ENCODE measurements at regions not wholly inside any gene's neighbourhood (a gene's known extent, or its start where the extent isn't known, plus 50 kb on each side); places are given as distances from the start of the nearest gene placed in this dataset.

GRCh38 chr6:43946641-43947363 lies 176.8 kb downstream of the VEGFA start:
- no peak for DNase-seq

- DNase-seq, result no peak
Observed at GRCh38 chr6:43945768-43946080, 175.7 kb downstream of the VEGFA start.

GRCh38 chr6:43944908-43945767 lies 175.1 kb downstream of the VEGFA start:
- no peak for DNase-seq

DNA sequence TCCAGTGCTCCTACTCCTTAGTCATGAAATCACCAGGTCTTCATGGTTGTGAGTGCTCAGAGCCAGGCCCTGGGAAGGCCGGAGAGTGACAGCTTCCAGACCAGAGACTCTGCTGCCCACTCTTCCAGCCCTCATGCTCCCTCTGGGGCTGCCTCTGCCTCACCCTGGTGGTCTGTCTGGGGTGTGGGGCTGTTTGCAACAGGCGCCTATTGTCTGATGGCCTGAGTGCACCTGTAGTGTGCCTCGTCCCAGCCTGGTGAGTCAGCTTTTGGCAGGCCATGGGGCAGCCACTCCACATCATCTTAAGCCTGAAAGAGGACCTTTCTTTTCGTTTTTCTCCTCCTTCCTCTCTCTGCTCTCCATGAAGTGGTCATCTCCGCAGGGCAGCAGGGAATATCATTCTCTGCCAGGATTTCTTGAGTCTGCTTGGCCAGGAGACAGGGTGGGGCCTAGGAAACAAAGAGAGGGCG lies 173.8 kb downstream of the VEGFA start:
- no peak for DNase-seq

DNA sequence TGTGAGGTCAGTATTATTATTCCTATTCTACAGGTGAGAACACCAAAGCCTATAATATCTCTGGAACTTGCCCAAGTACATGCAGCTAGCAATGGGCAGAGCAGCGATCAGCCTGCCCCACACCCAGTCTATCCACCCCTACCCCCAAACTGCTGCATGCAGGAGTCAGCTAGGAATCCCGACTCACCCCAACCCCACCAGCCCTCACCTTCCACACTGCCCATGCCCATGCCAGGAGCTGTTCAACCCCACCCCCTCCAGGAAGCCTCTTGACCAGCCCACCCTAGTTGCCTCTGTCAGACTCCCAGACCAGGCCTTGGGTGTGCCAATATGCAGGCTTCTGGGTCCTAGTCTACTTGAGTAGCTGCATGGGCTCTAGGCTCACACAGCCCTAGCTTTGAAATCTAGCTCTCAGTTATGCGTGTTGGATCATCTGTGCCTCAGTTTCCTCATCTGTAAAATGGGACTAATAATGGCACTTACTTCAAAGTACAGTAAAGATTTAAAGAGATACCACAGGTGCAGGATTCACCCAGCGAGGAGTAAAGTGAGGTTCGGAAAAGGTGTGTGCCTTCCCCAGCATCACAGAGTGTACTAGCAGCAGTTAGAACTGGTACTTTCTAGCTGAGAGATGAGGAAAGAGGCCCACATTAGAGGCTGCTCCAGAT lies 173.2 kb downstream of the VEGFA start:
- DNase-seq, result no peak

DNA sequence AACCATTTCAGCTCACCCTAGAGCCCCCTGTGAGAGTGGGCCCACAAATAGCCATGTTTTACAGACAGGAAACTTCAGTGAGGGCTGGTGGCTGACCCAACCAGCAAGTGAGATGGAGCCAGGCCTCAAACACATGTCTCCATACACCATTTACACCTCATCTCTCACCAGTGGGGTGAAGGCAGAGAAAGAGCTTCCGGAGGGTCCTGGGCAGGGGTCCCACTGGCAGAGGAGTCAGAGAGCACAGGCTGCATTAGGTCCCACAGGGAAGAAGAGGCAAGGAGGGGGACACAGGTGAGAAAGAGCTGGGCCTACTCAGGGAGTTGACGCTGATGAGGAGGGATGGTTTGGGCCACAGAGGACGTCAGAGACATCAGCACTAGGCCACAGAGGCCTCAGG lies 172.6 kb downstream of the VEGFA start:
- DNase-seq, result no peak

DNA sequence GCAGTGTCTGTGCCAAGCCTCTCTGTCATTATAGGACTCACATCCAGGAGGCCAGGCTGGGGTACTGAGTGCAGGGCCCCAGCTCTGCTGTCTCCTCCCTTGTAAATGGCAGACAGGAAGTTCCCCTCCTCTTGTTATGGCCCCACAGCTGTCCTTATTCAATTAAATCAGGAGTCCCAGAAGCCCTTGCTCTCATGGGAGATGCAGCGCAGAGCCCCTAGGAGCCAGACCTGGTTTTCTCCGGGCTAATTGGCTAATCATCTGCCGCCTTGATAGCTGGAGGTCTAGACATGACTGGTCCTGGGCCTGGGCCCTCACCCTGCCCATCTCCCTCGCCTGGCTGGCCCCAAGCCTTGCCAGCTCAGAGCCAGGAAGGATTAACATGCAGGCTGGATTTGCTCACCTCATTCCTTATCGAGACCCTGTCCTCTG lies 172.0 kb downstream of the VEGFA start:
- no peak for DNase-seq

DNA sequence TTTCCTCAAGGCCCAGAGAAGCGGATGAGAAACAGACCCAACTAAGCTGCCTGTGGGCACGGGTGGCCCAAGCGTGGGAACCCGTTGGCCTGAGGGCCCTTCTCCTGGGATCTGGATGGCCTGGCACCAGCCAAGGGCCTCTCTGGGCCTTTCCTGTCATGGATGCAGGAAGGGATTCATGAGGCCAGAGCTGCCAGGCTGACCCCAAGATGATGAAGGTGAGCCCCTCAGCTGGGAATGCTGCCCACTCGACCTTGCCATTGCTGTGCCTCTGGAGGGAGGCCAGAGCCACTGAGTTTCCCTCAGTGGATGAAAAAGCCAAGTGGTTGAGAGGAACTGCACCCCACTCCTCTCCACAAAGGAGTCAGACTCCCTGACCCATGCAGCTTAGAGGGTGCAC lies 171.2 kb downstream of the VEGFA start:
- no peak for DNase-seq

DNA sequence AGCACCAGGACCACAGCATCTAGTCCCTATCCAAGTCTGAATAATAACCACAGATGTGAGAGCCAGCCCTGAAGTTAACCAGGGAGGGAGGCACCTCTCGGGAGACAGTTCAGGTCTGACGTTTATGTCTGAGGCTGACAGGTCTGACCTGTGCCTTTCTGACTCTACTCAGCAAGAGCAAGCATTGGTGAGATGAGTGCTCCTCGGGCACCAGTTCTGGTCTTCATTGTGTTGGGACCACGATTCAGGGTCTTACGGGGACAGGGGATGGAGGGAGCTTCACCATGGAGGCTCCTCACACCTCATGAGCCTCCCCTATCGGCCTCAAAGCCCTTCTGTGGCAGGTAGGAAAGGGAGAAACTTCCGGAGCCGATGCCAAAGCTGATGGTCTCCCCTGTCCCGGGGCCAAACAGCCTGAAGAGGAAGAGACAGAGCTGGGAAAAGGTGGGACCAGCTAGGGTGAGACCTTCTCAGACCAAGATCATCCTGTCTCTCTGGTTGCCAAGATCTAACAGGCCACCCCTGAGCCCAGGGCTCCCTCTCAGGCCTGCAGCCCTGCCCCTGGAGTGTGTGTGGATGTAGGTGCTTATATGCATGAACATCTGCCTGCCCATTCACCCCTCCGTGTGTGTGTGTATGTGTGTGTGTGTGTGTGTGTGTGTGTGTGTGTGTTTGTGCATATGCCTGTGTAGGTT lies 170.5 kb downstream of the VEGFA start:
- DNase-seq, result no peak

DNA sequence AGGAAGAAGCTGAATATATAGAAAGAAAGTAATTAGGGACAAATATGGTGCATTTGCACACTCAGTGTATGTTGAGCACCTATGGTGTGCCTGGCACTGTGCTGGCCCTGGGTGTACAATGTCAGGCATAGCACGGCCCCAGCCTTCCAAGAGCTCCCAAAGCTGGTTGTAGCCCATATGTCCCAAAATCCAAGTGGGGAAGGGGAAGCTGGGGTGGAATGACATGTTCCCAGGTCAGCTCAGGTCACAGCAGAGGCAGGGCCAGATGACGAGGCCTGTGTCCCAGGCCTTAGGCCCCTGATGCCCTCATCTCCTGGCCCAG lies 170.0 kb downstream of the VEGFA start:
- no peak for DNase-seq

GRCh38 chr6:43939281-43940070 lies 169.5 kb downstream of the VEGFA start:
- DNase-seq, result no peak

DNA sequence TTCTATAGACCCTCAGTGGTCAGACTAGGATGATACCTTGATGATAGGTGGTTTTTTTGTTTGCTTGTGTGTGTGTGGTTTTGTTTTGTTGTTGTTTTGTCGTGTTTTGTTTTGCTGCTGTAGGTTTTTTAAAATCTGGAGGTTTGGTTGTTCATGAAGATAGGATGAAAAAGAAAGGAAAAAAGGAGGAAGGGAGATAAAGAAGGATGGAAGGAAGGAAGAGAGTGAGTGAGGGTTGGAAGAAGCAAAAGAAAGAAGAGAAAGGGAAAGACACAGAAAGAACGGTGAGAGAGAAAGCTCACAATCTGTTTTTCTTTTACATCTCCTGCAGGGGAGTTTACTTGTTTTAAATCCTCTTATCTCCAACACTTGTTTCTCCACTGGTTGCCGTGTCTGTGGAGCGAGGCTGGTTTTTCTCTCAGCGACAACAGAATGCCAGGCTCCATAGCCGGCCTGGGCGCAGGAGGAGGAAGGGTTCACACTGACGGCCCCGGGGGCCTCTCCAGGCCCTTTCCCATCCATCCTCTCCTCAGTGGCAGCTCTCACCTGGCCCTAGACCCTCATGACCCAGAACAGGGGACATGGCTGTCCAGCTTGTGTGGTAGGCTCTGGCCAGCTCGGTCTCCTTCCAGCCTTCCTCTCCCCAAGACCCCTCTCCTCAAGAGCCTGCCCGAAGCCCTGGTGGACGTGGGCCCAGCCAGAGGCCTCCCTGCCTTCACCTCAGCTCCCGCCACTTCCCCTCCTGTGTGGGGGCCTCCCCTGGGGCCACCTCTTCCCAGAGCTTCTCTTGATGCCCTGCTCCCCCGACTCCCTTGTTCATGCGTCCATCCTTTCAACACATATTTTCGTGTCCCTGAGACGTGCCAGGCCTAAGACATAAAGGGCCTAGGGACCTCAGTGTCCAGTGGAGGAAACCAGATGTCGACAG lies 168.4 kb downstream of the VEGFA start:
- no peak for DNase-seq

DNA sequence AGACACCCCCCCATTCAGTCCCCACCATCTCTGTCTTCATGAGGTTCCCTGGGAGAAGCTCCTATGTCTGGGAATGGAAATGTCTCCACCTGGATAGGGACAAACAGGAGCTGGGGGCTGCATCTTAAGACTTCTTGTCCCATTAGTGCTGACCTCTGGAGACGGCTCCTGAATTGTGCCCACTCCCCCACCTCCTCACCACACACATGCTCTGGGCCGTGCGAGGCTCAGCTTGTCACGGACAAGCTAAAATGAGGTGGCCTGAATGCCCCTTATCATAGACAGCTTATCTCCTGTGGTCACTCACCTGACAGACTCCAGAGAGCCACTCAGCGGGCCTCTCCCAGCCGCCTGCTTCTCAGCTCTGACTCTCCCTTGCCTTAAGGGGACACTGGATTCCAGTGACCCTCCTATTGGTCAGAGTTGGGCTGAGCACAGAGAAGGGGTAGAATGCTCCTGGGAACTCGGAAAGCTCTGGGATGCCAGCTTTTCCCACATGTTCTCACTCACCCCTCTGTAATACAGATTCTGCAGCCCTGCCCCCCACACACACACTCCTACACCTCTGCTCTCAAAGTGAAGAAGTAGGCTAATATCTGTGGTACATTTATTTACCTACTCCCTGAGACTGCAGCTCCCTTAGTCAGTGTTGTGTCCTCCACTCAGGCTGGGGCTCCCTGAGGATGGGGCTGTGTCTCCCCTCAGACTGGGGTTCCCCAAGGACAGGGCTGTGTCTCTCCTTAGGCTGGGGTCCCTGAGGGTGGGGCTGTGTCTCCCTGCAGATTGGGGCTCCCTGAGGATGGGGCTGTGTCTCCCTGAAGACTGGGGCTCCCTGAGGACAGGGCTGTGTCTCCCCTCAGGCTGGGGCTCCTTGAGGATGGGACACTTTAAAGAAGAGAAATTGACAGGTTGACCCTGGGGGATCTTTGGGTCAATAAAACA lies 167.5 kb downstream of the VEGFA start:
- no peak for DNase-seq

GRCh38 chr6:43936476-43936875 lies 166.5 kb downstream of the VEGFA start:
- no peak for DNase-seq

GRCh38 chr6:43935921-43936439 lies 166.0 kb downstream of the VEGFA start:
- DNase-seq, result no peak

DNA sequence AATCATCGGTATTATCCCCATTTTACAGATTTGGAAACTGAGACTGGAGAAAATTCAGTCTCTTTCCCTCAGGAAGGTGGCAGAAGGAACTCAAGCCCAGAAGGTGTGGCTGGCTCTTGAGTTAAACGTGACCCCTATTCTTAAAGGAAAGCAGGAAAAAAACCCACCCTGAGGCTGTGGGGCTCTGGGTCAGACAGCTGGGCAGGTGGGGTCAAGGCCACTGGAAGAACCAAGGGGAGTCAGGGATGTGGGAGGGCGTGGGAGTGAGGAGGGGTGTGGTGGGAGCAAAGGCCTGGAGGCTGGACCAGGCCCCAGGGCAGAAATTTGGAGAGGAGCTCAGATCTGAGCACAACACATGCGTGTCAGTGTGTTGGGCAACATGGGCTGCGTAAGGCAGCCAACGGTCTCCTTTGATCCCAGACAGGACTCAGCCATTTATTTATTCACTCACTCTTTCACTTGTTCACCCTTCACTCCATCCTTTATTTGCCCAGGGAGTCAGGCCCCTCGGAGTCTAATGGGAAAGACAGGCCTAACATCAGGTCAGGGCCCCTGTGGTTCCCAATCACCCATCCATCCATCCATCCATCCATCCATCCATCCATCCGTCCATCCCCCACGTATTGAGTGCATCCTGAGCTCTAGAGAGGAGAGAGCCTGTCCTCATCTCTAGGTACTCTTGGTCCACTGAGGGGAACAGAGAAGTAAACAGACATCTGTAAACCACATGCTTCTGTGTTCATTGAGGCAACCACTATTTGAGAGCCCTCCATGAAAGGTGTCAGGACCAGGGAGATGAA lies 165.0 kb downstream of the VEGFA start:
- DNase-seq, result no peak

DNA sequence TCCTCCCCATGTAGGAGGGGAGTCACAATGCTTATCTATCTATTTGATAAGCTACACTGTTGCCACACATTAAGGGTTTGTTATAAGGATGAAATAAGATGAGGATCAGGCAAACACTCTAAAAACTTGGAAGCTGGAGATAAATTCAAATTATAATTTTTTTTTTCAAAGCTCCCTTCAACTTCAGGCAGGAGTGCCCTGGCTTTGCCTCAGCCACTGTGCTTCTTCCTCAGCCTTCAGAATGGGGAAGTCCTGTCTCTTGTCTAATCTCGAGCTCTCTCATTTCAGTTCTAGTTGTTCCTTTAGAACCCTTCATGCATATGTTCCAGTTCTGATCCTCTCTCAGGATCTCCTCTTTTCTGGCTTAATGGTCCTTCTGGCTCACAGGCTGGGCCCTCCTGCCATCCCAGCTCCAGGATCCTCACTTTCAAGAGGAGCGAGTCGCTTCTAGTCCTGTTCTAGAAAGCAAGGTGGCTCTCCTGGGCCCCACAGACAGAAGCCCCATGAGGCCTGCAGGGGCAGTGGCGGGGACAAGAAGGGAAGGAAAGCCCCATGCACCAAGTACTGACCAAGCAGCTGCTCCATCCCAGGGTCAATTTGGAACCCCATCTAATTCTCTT lies 164.3 kb downstream of the VEGFA start:
- no peak for DNase-seq

GRCh38 chr6:43933148-43933885 lies 163.3 kb downstream of the VEGFA start:
- no peak for DNase-seq
